ENCODE measurements at regions not wholly inside any gene's neighbourhood (a gene's known extent, or its start where the extent isn't known, plus 50 kb on each side); places are given as distances from the start of the nearest gene placed in this dataset.

GRCh38 chr6:43952746-43953145, 174.5 kb downstream of the MRPL14 start:
- peak; percentile 59 for TF ChIP-seq CTCF (IDR thresholded peaks at IDR 0.05)
- TF ChIP-seq POLR2AphosphoS5 (IDR thresholded peaks at IDR 0.05; ENCODE audit: low read depth, low read length): no peak
- no peak for TF ChIP-seq SIN3A (IDR thresholded peaks at IDR 0.05; ENCODE audit: borderline replicate concordance, insufficient read depth, low read depth, low read length)
- TF ChIP-seq TCF7L2 (IDR thresholded peaks at IDR 0.05; ENCODE audit: low read depth, low read length): no peak
- TF ChIP-seq, protein P1, sequence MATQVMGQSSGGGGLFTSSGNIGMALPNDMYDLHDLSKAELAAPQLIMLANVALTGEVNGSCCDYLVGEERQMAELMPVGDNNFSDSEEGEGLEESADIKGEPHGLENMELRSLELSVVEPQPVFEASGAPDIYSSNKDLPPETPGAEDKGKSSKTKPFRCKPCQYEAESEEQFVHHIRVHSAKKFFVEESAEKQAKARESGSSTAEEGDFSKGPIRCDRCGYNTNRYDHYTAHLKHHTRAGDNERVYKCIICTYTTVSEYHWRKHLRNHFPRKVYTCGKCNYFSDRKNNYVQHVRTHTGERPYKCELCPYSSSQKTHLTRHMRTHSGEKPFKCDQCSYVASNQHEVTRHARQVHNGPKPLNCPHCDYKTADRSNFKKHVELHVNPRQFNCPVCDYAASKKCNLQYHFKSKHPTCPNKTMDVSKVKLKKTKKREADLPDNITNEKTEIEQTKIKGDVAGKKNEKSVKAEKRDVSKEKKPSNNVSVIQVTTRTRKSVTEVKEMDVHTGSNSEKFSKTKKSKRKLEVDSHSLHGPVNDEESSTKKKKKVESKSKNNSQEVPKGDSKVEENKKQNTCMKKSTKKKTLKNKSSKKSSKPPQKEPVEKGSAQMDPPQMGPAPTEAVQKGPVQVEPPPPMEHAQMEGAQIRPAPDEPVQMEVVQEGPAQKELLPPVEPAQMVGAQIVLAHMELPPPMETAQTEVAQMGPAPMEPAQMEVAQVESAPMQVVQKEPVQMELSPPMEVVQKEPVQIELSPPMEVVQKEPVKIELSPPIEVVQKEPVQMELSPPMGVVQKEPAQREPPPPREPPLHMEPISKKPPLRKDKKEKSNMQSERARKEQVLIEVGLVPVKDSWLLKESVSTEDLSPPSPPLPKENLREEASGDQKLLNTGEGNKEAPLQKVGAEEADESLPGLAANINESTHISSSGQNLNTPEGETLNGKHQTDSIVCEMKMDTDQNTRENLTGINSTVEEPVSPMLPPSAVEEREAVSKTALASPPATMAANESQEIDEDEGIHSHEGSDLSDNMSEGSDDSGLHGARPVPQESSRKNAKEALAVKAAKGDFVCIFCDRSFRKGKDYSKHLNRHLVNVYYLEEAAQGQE (IDR thresholded peaks at IDR 0.05; ENCODE audit: insufficient read depth in 1 of 2, low read depth in 2 of 2, low read length in 1 of 2): no peak

Data from Panc1 (cell line).